Hematopoietic multipotent progenitor cell (in vitro differentiated cells): ENCODE measurements at regions not wholly inside any gene's neighbourhood (a gene's known extent, or its start where the extent isn't known, plus 50 kb on each side); places are given as distances from the start of the nearest gene placed in this dataset.
A peak's percentile ranks its signal among the peaks of the same experiment; 100 is the strongest.

Experiments
- DNase-seq, 3 donors: peaks; one replicate each; pipeline ENCODE4 v3.0.0-alpha.2; 2011 to 2015; ENCODE audit warnings: low read depth in 2 of 3, low spot score in 2 of 3

DNA sequence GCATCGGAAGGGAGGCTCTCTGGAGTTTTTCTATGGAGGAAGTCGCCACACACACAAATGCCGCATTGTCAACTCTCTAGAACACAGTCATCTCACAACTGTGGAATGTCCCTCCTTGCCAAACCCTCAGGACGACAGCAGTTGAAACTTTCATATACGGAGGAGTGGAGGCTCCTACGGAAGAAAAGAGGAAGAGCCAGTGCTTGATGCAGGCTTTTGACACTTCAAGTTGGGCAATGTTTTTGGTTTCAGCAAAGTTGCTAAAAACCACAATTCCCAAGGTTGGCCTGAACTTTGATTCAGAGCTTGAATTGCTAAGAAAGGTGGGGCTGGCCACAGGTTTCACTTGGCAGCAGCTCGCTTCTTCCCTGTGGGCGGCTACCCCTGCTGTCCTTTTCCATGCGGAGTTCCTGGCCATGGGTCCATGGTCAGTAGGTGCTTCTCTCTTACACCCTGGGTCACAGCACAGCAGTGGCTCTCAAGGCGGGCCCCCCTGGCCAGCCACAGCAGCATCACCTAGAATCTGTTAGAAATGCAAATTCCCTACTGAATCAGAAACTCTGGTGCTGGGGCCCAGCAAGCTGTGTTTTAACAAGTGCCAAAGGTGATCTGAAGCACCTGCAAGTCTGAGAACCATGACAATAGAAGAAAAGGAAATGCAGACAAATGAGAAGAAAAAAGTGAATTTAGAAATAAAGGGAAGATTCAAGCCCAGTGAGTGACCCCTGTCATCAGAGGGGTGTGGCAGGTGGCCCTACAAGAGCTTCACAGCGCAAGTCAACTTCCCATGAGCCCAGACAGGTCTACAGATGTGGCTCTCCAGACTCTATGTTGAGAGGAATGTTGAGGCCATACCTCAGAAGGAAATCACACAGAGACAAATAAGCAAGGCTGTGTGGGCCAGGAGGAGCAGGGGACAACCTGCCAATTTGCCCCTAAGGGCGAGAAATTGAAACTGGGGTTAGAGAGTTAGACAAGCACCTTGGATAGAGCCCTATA, 856.4 kb downstream of the RNF144A start:
- peak in 2 of 3 donors; percentile 14 to 68 for DNase-seq

GRCh38 chr2:7774481-7774880, 857.3 kb downstream of the RNF144A start:
- DNase-seq = no peak

DNA sequence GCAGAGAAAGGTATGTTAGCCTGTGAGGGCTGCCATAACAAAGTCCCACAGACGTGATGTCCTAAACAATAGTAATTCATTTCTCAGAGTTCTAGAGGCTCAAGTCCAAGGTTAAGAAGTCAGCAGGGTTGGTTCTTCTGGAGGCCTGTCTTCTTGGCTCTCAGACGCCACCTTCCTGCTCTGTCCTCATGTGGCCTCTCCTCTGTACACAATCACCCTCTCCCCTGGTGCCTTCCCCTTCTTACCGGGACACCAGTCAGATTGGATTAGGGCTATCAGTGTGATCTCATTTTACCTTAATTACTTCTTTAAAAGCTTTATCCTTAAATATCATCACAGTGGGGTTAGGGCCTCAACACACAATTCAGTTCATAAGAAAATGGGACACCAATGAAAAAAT, 860.5 kb downstream of the RNF144A start:
- DNase-seq = no peak

- no peak for DNase-seq
Measured at GRCh38 chr2:7780321-7780720, 863.1 kb downstream of the RNF144A start.

DNA sequence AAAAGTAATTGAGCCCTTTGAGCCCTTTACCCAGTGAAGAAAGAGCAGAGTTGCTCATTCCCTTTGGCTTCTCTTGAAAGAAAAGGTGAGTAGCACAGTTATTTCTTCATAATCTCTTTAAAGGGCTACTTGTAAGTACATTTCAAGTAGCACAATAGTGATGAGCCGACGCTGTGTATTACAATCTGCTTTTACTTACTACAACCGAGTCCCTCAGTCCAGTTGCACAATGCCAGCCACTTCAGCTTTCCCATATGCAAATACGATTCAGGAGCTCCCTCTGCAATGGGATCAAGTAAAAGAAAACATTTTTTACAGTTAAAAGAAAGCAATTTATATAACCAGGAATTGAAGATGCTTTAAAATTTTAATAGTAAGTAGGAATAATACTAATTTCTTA, 868.5 kb downstream of the RNF144A start:
- no peak for DNase-seq

DNA sequence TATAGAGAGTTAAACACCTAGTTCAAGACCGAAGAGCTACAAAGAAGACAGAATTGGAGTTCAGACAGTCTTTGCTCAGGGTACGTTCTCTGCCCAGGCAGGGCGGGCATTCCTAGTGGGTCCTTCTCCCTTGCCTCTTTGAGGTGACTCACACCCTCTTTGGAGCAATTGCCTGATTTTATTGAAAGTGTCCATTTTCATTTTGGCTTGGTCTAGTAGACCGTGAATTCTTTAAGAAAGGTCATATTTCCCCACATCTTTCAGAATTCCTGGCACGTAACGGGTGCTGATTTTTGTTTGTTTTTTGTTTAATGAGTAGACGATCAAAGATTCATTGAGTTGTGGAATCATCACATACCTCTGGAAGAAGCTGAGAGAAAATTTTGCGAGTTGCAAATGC, 871.5 kb downstream of the RNF144A start:
- no peak for DNase-seq

DNA sequence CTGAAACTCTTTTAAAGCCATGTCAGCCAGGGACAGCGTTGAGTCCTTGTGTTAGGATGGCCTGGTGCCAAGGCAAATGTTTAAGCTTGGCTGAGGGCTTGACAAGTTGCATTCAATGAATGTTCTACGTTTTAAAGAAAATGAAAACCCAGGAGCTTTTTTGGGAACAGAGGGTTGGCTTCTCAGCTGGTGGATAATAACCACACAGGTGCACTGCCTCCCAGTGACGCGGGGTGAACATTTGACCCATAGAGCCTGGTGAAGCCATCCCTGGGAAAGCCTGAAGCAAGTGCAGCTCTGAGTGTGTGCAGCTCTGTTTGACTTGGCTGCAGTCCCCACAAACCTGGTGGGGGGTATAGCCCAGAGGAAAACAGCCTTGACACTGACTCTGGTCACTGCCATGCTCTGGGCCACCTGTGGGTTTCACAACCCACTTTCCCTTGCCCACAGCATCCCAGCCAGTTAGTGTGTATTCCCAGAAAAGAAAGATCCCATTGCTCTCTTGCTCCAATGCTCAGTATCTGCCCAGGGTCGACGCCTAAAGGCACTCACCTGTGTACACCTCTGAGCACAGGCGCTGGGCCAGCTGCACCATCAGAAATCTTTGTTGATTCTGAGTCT, 874.9 kb downstream of the RNF144A start:
- DNase-seq = no peak

DNA sequence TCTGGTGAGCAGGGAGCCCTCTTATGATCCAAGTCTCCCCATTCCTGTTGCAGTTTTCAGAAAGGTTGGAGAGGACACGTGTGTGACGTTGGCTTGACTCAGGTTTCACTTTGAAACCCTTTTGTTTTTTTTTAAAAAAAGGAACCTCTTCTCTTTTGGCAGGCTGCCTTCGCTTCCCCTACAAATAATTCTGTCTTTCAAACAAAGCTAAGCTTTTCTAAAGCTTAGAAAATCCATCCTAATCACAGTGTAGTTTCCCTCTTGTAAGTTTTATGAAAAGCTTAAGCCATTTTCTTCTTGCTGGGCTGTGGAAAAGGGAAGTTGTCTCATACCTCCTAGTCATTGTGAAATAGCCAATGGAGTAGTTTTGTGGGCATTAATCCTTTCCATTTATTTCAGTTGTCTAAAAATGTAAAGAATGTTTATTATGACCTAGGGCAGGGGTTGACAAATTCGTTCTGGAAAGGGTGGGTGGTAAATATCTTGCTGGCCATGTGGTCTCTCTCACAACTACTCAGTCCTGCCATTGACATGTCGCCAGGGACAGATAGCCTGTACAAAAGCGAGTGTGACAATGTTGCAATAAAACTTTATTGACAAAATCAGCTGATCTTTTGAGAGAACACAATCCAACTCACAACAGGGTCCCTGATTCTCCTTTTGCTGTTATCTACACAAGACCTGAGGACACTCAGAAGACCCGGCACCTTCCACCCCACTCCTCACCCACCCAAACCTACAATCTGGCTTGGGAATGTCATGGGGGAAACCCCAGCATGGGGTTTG, 878.8 kb downstream of the RNF144A start:
- DNase-seq = peak in 2 of 3 donors; percentile 33 to 81

GRCh38 chr2:7800031-7800430, 881.8 kb upstream of the ID2 start:
- DNase-seq = no peak

DNA sequence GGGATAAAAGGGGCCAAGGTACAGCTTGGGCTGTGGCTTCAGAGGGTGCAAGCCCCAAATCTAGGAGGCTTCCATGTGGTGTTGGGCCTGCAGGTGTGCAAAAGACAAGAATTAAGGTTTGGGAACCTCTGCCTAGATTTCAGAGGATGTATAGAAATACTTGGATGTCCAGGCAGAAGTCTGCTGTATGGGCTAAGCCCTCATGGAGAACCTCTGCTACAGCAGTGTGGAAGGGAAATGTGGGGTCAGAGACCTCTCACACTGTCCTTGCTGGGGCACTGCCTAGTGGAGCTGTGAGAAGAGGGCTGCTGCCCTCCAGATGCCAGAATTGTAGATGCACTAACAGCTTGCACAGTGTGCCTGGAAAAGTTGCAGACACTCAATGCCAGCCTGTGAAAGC, 880.6 kb upstream of the ID2 start:
- no peak for DNase-seq

DNA sequence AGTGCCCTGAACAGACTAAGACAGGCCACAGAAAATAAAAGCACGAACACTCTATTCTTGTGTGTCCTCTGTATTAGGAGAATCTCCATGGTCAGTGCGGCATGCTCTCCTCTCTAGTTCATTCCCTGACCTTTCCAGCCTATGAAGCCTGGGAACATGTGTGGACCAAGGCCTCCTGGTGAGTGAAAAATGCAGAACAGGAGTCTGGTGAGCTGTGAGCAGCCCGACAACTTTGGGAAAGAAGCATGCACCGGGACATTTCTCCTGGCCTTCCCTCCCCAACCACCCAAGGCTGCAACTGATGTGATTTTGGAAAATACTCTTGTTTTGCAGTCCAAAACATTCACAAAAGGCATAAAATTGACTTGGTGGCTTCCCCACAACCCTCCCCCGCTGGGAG, 878.3 kb upstream of the ID2 start:
- DNase-seq = no peak

DNA sequence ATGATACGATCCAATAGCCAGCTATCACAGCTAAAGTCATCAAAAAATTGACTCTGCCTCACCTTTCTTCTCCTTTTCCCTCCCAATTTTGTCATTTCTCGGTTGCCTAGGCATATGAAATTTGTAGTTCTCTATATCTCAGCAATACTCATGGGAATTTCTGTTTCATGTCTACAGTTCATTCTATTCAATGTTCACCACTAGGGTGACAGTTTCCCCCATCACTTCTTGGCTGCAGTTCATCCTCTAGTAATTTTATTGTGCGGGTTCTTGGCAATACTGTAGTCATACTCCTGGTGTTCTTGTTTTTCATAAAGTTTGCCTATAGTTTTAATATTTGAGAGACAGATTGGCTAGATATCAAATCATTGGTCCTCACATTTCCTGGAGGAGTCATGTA, 872.2 kb upstream of the ID2 start:
- no peak for DNase-seq

GRCh38 chr2:7811073-7811472, 870.8 kb upstream of the ID2 start:
- no peak for DNase-seq

GRCh38 chr2:7812231-7812995, 869.4 kb upstream of the ID2 start:
- no peak for DNase-seq

GRCh38 chr2:7813541-7814292, 868.1 kb upstream of the ID2 start:
- no peak for DNase-seq

GRCh38 chr2:7815726-7816125, 866.1 kb upstream of the ID2 start:
- no peak for DNase-seq

- no peak for DNase-seq
Measured at GRCh38 chr2:7816233-7816632, 865.6 kb upstream of the ID2 start.

DNA sequence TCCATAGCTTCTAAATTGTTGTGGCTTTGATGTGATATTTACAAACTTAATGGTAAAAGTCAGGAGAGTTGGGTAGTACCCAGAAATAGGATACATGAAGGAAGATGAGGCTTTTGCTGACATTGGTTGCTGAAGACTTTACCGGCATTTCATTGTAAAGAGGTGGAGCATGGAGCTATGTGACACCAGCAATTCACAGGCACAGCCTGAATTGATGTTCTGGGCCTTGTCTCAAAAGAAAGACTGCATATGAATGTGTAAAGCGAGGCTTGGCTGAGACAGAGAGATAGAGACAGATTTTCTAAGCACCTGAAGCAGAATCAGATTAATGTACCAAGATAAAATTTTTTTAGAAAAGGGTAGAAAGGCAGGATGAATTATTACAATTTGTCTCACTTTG, 864.9 kb upstream of the ID2 start:
- DNase-seq = no peak

DNA sequence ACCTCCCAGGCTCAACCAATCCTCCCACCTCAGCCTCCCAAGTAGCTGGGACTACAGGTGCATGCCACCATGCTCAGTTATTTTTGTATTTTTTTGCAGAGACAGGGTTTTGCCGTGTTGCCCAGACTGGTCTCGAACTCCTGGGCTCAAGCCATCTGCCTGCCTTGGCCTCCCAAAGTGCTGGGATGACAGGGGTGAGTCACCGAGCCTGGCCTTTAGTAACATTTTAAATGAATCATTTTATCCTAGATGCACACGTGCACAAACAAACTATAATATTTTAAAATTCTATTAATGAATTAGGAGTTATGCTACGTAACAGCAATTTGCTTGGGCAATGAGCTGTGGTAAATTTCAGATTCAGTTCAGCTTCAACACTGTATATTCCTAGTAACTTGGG, 862.5 kb upstream of the ID2 start:
- DNase-seq = no peak

DNA sequence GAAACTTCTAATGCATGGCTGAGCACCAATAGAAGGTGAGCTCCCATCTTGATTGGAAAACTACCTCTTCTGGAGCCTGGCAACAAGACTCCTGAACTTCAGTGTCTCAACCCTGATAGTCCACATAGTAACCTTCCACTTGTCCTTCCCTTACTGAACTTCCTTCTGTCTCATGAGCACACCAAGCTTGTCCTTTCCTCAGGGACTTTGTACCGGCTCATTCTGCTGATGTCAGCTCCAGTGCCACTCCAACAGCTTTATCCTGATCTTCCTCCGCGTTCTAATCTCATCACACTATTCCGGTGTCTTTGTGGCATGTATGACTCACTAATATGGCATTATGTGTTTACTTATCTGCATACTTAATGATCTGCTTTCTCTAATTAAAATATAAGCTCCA, 862.0 kb upstream of the ID2 start:
- DNase-seq = no peak
